HEK293 (cell line): ENCODE measurements at regions not wholly inside any gene's neighbourhood (a gene's known extent, or its start where the extent isn't known, plus 50 kb on each side); places are given as distances from the start of the nearest gene placed in this dataset.

Experiments
- BCL11B ChIP-seq: fragments of 450-650 bp; formaldehyde crosslinking; IDR thresholded peaks from 2 replicates; pipeline ENCODE4 v1.5.1; 2016; ENCODE audit warnings: low read depth, missing biosample characterization, missing genetic modification characterization
- INSM2 ChIP-seq: fragments of 450-650 bp; formaldehyde crosslinking; IDR thresholded peaks from 2 replicates; pipeline ENCODE4 v1.5.1; 2016; ENCODE audit warnings: missing biosample characterization, missing genetic modification characterization
- KLF1 ChIP-seq: fragments of 450-650 bp; formaldehyde crosslinking; IDR thresholded peaks from 2 replicates; pipeline ENCODE4 v1.5.1; 2016; ENCODE audit warnings: missing biosample characterization, missing genetic modification characterization
- KLF17 ChIP-seq: fragments of 450-650 bp; formaldehyde crosslinking; IDR thresholded peaks from 2 replicates; pipeline ENCODE4 v1.5.1; 2016; ENCODE audit warnings: missing biosample characterization, missing genetic modification characterization
- KLF9 ChIP-seq: fragments of 450-650 bp; formaldehyde crosslinking; IDR thresholded peaks from 2 replicates; pipeline ENCODE4 v1.5.1; 2016; ENCODE audit warnings: missing biosample characterization, missing genetic modification characterization, low read depth
- MZF1 ChIP-seq: fragments of 450-650 bp; formaldehyde crosslinking; IDR thresholded peaks from 2 replicates; pipeline ENCODE4 v1.5.1; 2017; ENCODE audit warnings: missing biosample characterization, missing genetic modification characterization, borderline replicate concordance
- PRDM1 ChIP-seq: fragments of 450-650 bp; formaldehyde crosslinking; IDR thresholded peaks from 2 replicates; pipeline ENCODE4; 2016; ENCODE audit warnings: missing biosample characterization, missing genetic modification characterization
- PRDM10 ChIP-seq: fragments of 450-650 bp; formaldehyde crosslinking; IDR thresholded peaks from 2 replicates; pipeline ENCODE4 v1.5.1; 2016; ENCODE audit warnings: missing biosample characterization, missing genetic modification characterization
- SCRT1 ChIP-seq: fragments of 450-650 bp; formaldehyde crosslinking; IDR thresholded peaks from 2 replicates; pipeline ENCODE4 v1.5.1; 2016; ENCODE audit warnings: missing biosample characterization, missing genetic modification characterization, borderline replicate concordance
- WT1 ChIP-seq: fragments of 450-650 bp; formaldehyde crosslinking; IDR thresholded peaks from 2 replicates; pipeline ENCODE4 v1.5.1; 2016; ENCODE audit warnings: missing biosample characterization, missing genetic modification characterization
- ZBTB17 ChIP-seq: fragments of 450-650 bp; formaldehyde crosslinking; IDR thresholded peaks from 2 replicates; pipeline ENCODE4 v1.5.1; 2016; ENCODE audit warnings: missing biosample characterization, missing genetic modification characterization
- ZFP3 ChIP-seq: fragments of 450-650 bp; formaldehyde crosslinking; IDR thresholded peaks from 2 replicates; pipeline ENCODE4 v1.5.1; 2016; ENCODE audit warnings: low read depth, missing biosample characterization, missing genetic modification characterization
- ZNF132 ChIP-seq: fragments of 450-650 bp; formaldehyde crosslinking; IDR thresholded peaks from 2 replicates; pipeline ENCODE4 v1.5.1; 2017; ENCODE audit warnings: missing biosample characterization, missing genetic modification characterization, borderline replicate concordance
- ZNF174 ChIP-seq: fragments of 450-650 bp; formaldehyde crosslinking; IDR thresholded peaks from 2 replicates; pipeline ENCODE4 v1.5.0; 2017; ENCODE audit warnings: missing biosample characterization, mild to moderate bottlenecking, missing genetic modification characterization
- ZNF184 ChIP-seq: fragments of 450-650 bp; IDR thresholded peaks from 2 replicates; pipeline ENCODE4 v1.5.1; 2018; ENCODE audit warnings: missing biosample characterization, mild to moderate bottlenecking, missing genetic modification characterization
- ZNF404 ChIP-seq: fragments of 450-650 bp; formaldehyde crosslinking; IDR thresholded peaks from 2 replicates; pipeline ENCODE4 v1.5.1; 2017; ENCODE audit warnings: missing biosample characterization, missing genetic modification characterization
- ZNF518A ChIP-seq: fragments of 450-650 bp; formaldehyde crosslinking; conservative IDR thresholded peaks from 2 replicates; pipeline ENCODE4 v1.5.1; 2016; ENCODE audit warnings: low read depth, missing biosample characterization, missing genetic modification characterization
- ZNF530 ChIP-seq: fragments of 450-650 bp; formaldehyde crosslinking; IDR thresholded peaks from 2 replicates; pipeline ENCODE4 v1.5.1; 2016; ENCODE audit warnings: low read depth, missing biosample characterization, missing genetic modification characterization
- ZNF544 ChIP-seq: fragments of 450-650 bp; formaldehyde crosslinking; IDR thresholded peaks from 2 replicates; pipeline ENCODE4 v1.5.0; 2017; ENCODE audit warnings: missing biosample characterization, missing genetic modification characterization
- ZNF600 ChIP-seq: fragments of 450-650 bp; formaldehyde crosslinking; IDR thresholded peaks from 2 replicates; pipeline ENCODE4 v1.5.1; 2016; ENCODE audit warnings: missing biosample characterization, missing genetic modification characterization
- ZNF645 ChIP-seq: fragments of 450-650 bp; formaldehyde crosslinking; IDR thresholded peaks from 2 replicates; pipeline ENCODE4; 2016; ENCODE audit warnings: missing biosample characterization, missing genetic modification characterization
- ZNF654 ChIP-seq: fragments of 450-650 bp; formaldehyde crosslinking; IDR thresholded peaks from 2 replicates; pipeline ENCODE4 v1.5.1; 2016; ENCODE audit warnings: low read depth, missing biosample characterization, missing genetic modification characterization
- ZNF677 ChIP-seq: fragments of 450-650 bp; IDR thresholded peaks from 2 replicates; pipeline ENCODE4 v1.5.0; 2018; ENCODE audit warnings: missing biosample characterization, mild to moderate bottlenecking, missing genetic modification characterization, moderate library complexity
- ZNF777 ChIP-seq: fragments of 450-650 bp; formaldehyde crosslinking; IDR thresholded peaks from 2 replicates; pipeline ENCODE4 v1.5.1; 2017; ENCODE audit warnings: missing biosample characterization, missing genetic modification characterization, borderline replicate concordance
- ZSCAN30 ChIP-seq: fragments of 450-650 bp; IDR thresholded peaks from 2 replicates; pipeline ENCODE4 v1.5.1; 2018; ENCODE audit warnings: missing biosample characterization, mild to moderate bottlenecking, missing genetic modification characterization, moderate library complexity

GRCh38 chr10:118500477-118501104 lies 94.9 kb downstream of the PRLHR start (continued):
- 0 out of 2 replicates have a peak, but pooled peaks have one; percentile 42 for TF ChIP-seq ZNF530 (tag by site-specific recombination)
- TF ChIP-seq KLF1 (tag by site-specific recombination) = no peak
- no peak for TF ChIP-seq BCL11B (tag by site-specific recombination)
- TF ChIP-seq ZNF677 (tag by site-specific recombination) = no peak
- TF ChIP-seq PRDM10 (tag by site-specific recombination) = no peak
- no peak for TF ChIP-seq ZNF132 (tag by site-specific recombination)
- TF ChIP-seq PRDM1 (tag by site-specific recombination) = no peak
- no peak for TF ChIP-seq MZF1 (tag by site-specific recombination)
- no peak for TF ChIP-seq ZNF777 (tag by site-specific recombination)
- TF ChIP-seq WT1 (tag by site-specific recombination) = no peak
- no peak for TF ChIP-seq ZBTB17 (tag by site-specific recombination)
- peak; percentile 50; the same call in 1 of the 2 replicates for TF ChIP-seq ZFP3
- TF ChIP-seq KLF17 (tag by site-specific recombination) = no peak
- no peak for TF ChIP-seq KLF9 (tag by site-specific recombination)
- no peak for TF ChIP-seq ZSCAN30 (tag by site-specific recombination)
- peak; percentile 41 for TF ChIP-seq ZNF654
- TF ChIP-seq ZNF544 (tag by site-specific recombination) = no peak
- no peak for TF ChIP-seq ZNF174 (tag by site-specific recombination)
- no peak for TF ChIP-seq ZNF600
- peak; percentile 96 for TF ChIP-seq ZNF518A (tag by site-specific recombination)
- TF ChIP-seq INSM2 (tag by site-specific recombination) = no peak
- no peak for TF ChIP-seq SCRT1
- TF ChIP-seq ZNF645 (tag by site-specific recombination) = no peak
- no peak for TF ChIP-seq ZNF184 (tag by site-specific recombination)
- peak; percentile 91 for TF ChIP-seq ZNF404 (tag by site-specific recombination)
